Mesendoderm (in vitro differentiated cells): ENCODE measurements at regions not wholly inside any gene's neighbourhood (a gene's known extent, or its start where the extent isn't known, plus 50 kb on each side); places are given as distances from the start of the nearest gene placed in this dataset.

ENCODE experiments used
- DNase-seq: peaks from one replicate; pipeline ENCODE4 v3.0.0; 2013
- H2AK5ac ChIP-seq: 2 replicates; pipeline ENCODE4 v1.6.1; 2013; ENCODE audit warnings: low read length, inconsistent platforms
- H2BK120ac ChIP-seq: 2 replicates; pipeline ENCODE4 v1.6.1; 2013; ENCODE audit warnings: low read depth, mild to moderate bottlenecking, low read length, moderate library complexity, mixed read lengths
- H2BK15ac ChIP-seq: replicated peaks from 2 replicates; pipeline ENCODE4 v1.6.1; 2013; ENCODE audit warnings: low read depth, mild to moderate bottlenecking, moderate library complexity
- H2BK5ac ChIP-seq: 2 replicates; pipeline ENCODE4 v1.6.1; 2013; ENCODE audit warnings: low read length, inconsistent platforms
- H3K18ac ChIP-seq: 2 replicates; pipeline ENCODE4 v1.6.1; 2013; ENCODE audit warnings: mild to moderate bottlenecking, low read length, mixed read lengths
- H3K23ac ChIP-seq: one replicate; pipeline ENCODE4 v1.6.1; 2013; ENCODE audit warnings: low read length
- H3K27ac ChIP-seq: 2 replicates; pipeline ENCODE4 v1.5.1; 2013; ENCODE audit warnings: low read depth, mild to moderate bottlenecking, inconsistent platforms, low read length, moderate library complexity
- H3K27me3 ChIP-seq: 2 replicates; pipeline ENCODE4 v1.6.1; 2013; ENCODE audit warnings: low read length, control low read depth, mild to moderate bottlenecking, inconsistent platforms; ENCODE audit not compliant: insufficient read depth, poor library complexity
- H3K36me3 ChIP-seq: 2 replicates; pipeline ENCODE4 v1.6.1; 2013; ENCODE audit warnings: low read length, inconsistent platforms; ENCODE audit not compliant: control insufficient read depth, insufficient read depth
- H3K4ac ChIP-seq: one replicate; pipeline ENCODE4 v1.6.1; 2013; ENCODE audit warnings: low read depth, mild to moderate bottlenecking, low read length, moderate library complexity
- H3K4me1 ChIP-seq: 2 replicates; pipeline ENCODE4 v1.6.1; 2013; ENCODE audit warnings: low read depth, low read length, inconsistent platforms; ENCODE audit not compliant: control insufficient read depth
- H3K4me2 ChIP-seq: 2 replicates; pipeline ENCODE4 v1.6.1; 2013; ENCODE audit warnings: low read length
- H3K4me3 ChIP-seq: 2 replicates; pipeline ENCODE4 v1.5.1; 2013; ENCODE audit warnings: mild to moderate bottlenecking, low read length
- H3K56ac ChIP-seq: one replicate; pipeline ENCODE4 v1.6.1; 2013; ENCODE audit warnings: low read length
- H3K79me1 ChIP-seq: 2 replicates; pipeline ENCODE4 v1.6.1; 2013; ENCODE audit warnings: low read length, inconsistent platforms
- H3K79me2 ChIP-seq: 2 replicates; pipeline ENCODE4 v1.6.1; 2013; ENCODE audit warnings: mild to moderate bottlenecking, low read length; ENCODE audit not compliant: control insufficient read depth, insufficient read depth
- H3K9ac ChIP-seq: 2 replicates; pipeline ENCODE4 v1.6.1; 2013; ENCODE audit warnings: low read length, inconsistent platforms
- H4K5ac ChIP-seq: one replicate; pipeline ENCODE4 v1.6.1; 2013; ENCODE audit warnings: low read length
- H4K8ac ChIP-seq: one replicate; pipeline ENCODE4 v1.6.1; 2013; ENCODE audit warnings: low read depth, mild to moderate bottlenecking, control low read depth, low read length, moderate library complexity
- WGBS: extraction: QIAGEN DNeasy Blood & Tissue Kit; methylation state at CpG from one replicate; pipeline ENCODE4 v1.1.7; 2013; ENCODE audit warnings: low lambda C conversion rate, missing lambda C conversion rate; ENCODE audit not compliant: insufficient coverage; ENCODE audit errors: extremely low coverage; 5-methylcytosine and 5-hydroxymethylcytosine counted together

- H3K9ac ChIP-seq: no peak overlapping the region
- H3K18ac ChIP-seq: no peak overlapping the region
- no peak overlapping the region for H3K27ac ChIP-seq
- H4K5ac ChIP-seq: no peak overlapping the region
- WGBS: no CpG with 5 or more reads among the region's 41 CpGs
- no peak overlapping the region for H3K23ac ChIP-seq
- no peaks in the 10 kb centered on the region for H3K79me2 ChIP-seq
- no peaks in the 10 kb centered on the region for H3K4me1 ChIP-seq
- H2BK15ac ChIP-seq: no peak overlapping the region
- H3K27me3 ChIP-seq: no peaks in the 10 kb centered on the region
- no peak overlapping the region for H3K4me3 ChIP-seq
- no peak overlapping the region for H2AK5ac ChIP-seq
- no peak for DNase-seq
- no peak overlapping the region for H3K4ac ChIP-seq
- no peak overlapping the region for H2BK5ac ChIP-seq
- H3K79me1 ChIP-seq: no peaks in the 10 kb centered on the region
- H2BK120ac ChIP-seq: no peak overlapping the region
- H3K4me2 ChIP-seq: no peak overlapping the region
- no peak overlapping the region for H3K56ac ChIP-seq
- no peak overlapping the region for H4K8ac ChIP-seq
- no peaks in the 10 kb centered on the region for H3K36me3 ChIP-seq
Observed at GRCh38 chr1:2930016-2930815, 91.1 kb upstream of the ACTRT2 start.

- no peak overlapping the region for H2BK5ac ChIP-seq
- H4K8ac ChIP-seq: no peak overlapping the region
- H2AK5ac ChIP-seq: no peak overlapping the region
- no peak for DNase-seq
- H2BK15ac ChIP-seq: no peak overlapping the region
- no peak overlapping the region for H3K18ac ChIP-seq
- H3K23ac ChIP-seq: no peak overlapping the region
- H3K27me3 ChIP-seq: no peaks in the 10 kb centered on the region
- no peak overlapping the region for H4K5ac ChIP-seq
- no peak overlapping the region for H3K9ac ChIP-seq
- no peak overlapping the region for H3K27ac ChIP-seq
- H3K4me2 ChIP-seq: no peak overlapping the region
- no peaks in the 10 kb centered on the region for H3K79me1 ChIP-seq
- H3K56ac ChIP-seq: no peak overlapping the region
- no peaks in the 10 kb centered on the region for H3K36me3 ChIP-seq
- no CpG with 5 or more reads among the region's 36 CpGs for WGBS
- H3K4ac ChIP-seq: no peak overlapping the region
- no peaks in the 10 kb centered on the region for H3K79me2 ChIP-seq
- H2BK120ac ChIP-seq: no peak overlapping the region
- no peak overlapping the region for H3K4me3 ChIP-seq
- no peaks in the 10 kb centered on the region for H3K4me1 ChIP-seq
Observed at GRCh38 chr1:2930913-2931723, 90.1 kb upstream of the ACTRT2 start.

DNA sequence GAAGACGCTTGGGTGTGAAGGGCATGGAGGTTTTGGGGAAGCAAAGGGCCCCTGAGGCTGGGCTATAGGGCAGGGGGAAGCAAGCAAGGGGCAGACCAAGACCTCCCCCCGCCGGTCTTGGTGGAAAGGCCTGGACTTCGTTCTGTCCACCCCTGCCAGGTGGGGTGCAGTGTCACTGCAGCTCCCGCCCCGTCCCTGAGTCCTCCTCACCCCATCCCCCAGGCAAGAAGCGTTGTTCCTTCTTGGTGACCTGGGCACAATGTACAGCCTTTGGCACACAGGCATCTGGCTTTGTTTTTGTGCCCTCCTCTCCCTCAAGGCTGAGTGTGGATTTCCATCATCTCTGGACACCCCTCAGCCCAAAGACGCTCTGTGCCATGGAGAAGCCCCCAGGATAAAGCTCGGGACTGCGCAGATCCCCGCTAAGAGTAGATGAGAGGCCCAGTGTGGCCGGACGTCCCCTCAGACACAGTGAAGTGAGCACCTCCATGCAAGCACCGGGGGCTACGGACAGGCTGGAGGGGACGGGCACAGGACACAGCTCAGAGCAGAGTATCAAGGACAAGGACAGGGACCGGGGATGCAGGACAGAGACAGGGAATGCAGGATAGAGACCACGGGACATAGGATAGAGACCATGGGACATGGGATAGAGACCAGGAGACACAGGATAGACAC is 89.4 kb upstream of the ACTRT2 start:
- Histone ChIP-seq H3K27me3 (no peaks in the 10 kb centered on the region), H3K4me2 (no peak overlapping the region), H2BK15ac (no peak overlapping the region), H3K79me2 (no peaks in the 10 kb centered on the region), H3K23ac (no peak overlapping the region), H2AK5ac (no peak overlapping the region), H3K4me3 (no peak overlapping the region), H2BK120ac (no peak overlapping the region), H3K36me3 (no peaks in the 10 kb centered on the region), H4K8ac (no peak overlapping the region), H3K18ac (no peak overlapping the region), H3K9ac (no peak overlapping the region), H3K56ac (no peak overlapping the region), H2BK5ac (no peak overlapping the region), H3K27ac (no peak overlapping the region), H4K5ac (no peak overlapping the region), H3K4me1 (no peaks in the 10 kb centered on the region), H3K79me1 (no peaks in the 10 kb centered on the region), H3K4ac (no peak overlapping the region)
- DNase-seq: no peak
- WGBS: no CpG with 5 or more reads among the region's 18 CpGs

DNA sequence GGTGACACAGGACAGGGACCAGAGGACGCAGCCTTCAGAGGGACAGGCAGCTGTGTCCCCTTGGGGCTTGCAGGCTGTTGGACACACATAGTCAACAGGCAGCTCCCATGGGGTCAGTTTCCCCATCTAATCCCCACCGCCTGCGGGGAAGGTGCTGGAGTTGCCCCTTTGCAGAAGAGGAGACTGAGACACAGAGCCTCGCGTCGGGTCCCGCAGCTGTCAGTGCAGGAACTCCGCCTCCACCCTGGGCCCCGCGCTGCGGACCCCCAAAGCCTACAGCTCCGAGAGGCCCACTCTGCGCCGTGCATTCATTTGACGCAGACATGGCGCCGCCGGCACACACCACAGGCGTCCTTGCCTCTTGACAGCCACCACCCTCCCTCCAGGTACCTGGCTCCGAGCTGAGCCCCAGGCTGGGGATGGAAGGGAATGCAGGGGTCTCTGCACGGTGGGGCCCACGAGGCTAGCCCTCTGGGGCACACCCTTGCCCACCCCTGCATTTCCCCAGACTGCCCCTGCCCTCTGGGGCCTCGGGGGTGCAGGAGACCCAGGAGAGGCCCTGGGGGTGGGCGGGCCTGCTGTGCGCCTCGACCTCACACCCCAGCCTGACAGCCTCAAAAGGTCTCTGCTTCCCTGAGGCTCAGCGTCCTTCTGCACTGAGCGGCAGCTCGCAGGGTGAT is 88.5 kb upstream of the ACTRT2 start:
- DNase-seq: no peak
- H4K5ac ChIP-seq: no peak overlapping the region
- no peaks in the 10 kb centered on the region for H3K79me2 ChIP-seq
- H3K4me2 ChIP-seq: no peak overlapping the region
- no peak overlapping the region for H3K9ac ChIP-seq
- H2BK15ac ChIP-seq: no peak overlapping the region
- H3K4me1 ChIP-seq: no peaks in the 10 kb centered on the region
- no peak overlapping the region for H2BK5ac ChIP-seq
- H2BK120ac ChIP-seq: no peak overlapping the region
- no peak overlapping the region for H3K4me3 ChIP-seq
- H3K36me3 ChIP-seq: no peaks in the 10 kb centered on the region
- no CpG with 5 or more reads among the region's 29 CpGs for WGBS
- H3K23ac ChIP-seq: no peak overlapping the region
- H4K8ac ChIP-seq: no peak overlapping the region
- H3K27me3 ChIP-seq: no peaks in the 10 kb centered on the region
- H3K27ac ChIP-seq: no peak overlapping the region
- H3K4ac ChIP-seq: no peak overlapping the region
- no peak overlapping the region for H3K56ac ChIP-seq
- no peak overlapping the region for H3K18ac ChIP-seq
- H2AK5ac ChIP-seq: no peak overlapping the region
- no peaks in the 10 kb centered on the region for H3K79me1 ChIP-seq

GRCh38 chr1:2933431-2934155 is 87.7 kb upstream of the ACTRT2 start:
- Histone ChIP-seq H3K4me1 (no peaks in the 10 kb centered on the region), H3K9ac (no peak overlapping the region), H2BK15ac (no peak overlapping the region), H4K5ac (no peak overlapping the region), H3K18ac (no peak overlapping the region), H3K79me1 (no peaks in the 10 kb centered on the region), H4K8ac (no peak overlapping the region), H2BK5ac (no peak overlapping the region), H3K23ac (no peak overlapping the region), H3K27me3 (no peaks in the 10 kb centered on the region), H3K79me2 (no peaks in the 10 kb centered on the region), H3K56ac (no peak overlapping the region), H3K4ac (no peak overlapping the region), H3K36me3 (no peaks in the 10 kb centered on the region), H3K27ac (no peak overlapping the region), H2AK5ac (no peak overlapping the region), H2BK120ac (no peak overlapping the region), H3K4me3 (no peak overlapping the region), H3K4me2 (no peak overlapping the region)
- WGBS: no CpG with 5 or more reads among the region's 28 CpGs
- DNase-seq: no peak
